GM23338 (cell line): ENCODE measurements at regions not wholly inside any gene's neighbourhood (a gene's known extent, or its start where the extent isn't known, plus 50 kb on each side); places are given as distances from the start of the nearest gene placed in this dataset.

ENCODE experiments used
- ATAC-seq: fragments of 200-7000 bp; cut with Tn5 transposase; 3 replicates; pipeline ENCODE4 v1.9.1; 2020
- DNase-seq: peaks from one replicate; pipeline ENCODE4 v3.0.0-alpha.2; 2015; ENCODE audit warnings: low spot score
- H2AFZ ChIP-seq: fragments of 200-600 bp; sonication (generic); 2 replicates; pipeline ENCODE4 v1.8.0; 2016; ENCODE audit warnings: antibody characterized with exemption, mild to moderate bottlenecking, moderate library complexity
- H3F3A ChIP-seq: fragments of 200-600 bp; sonication (generic); replicated peaks from 2 replicates; pipeline ENCODE4 v1.8.0; 2017; ENCODE audit warnings: antibody characterized with exemption, mixed run types, low read depth
- H3K27ac ChIP-seq: fragments of 200-600 bp; sonication (generic); 2 replicates; pipeline ENCODE4 v1.6.1; 2016; ENCODE audit warnings: low read depth
- H3K27me3 ChIP-seq: fragments of 200-600 bp; sonication (generic); 2 replicates; pipeline ENCODE4 v1.8.0; 2016; ENCODE audit warnings: mild to moderate bottlenecking, mixed run types, moderate library complexity; ENCODE audit not compliant: insufficient read depth
- H3K36me3 ChIP-seq: fragments of 200-600 bp; sonication (generic); 2 replicates; pipeline ENCODE4 v1.8.0; 2016; ENCODE audit warnings: mild to moderate bottlenecking; ENCODE audit not compliant: insufficient read depth
- H3K4me1 ChIP-seq: fragments of 200-600 bp; sonication (generic); 2 replicates; pipeline ENCODE4 v1.8.0; 2016; ENCODE audit warnings: mild to moderate bottlenecking, moderate library complexity; ENCODE audit not compliant: insufficient read depth
- H3K4me2 ChIP-seq: fragments of 200-600 bp; sonication (generic); 2 replicates; pipeline ENCODE4 v1.7.1; 2017; ENCODE audit warnings: mixed run types
- H3K4me3 ChIP-seq: fragments of 200-600 bp; sonication (generic); 2 replicates; pipeline ENCODE4 v1.6.1; 2016; ENCODE audit warnings: mixed run types
- H3K79me2 ChIP-seq: fragments of 200-600 bp; sonication (generic); replicated peaks from 2 replicates; pipeline ENCODE4 v1.8.0; 2017; ENCODE audit warnings: mild to moderate bottlenecking; ENCODE audit not compliant: insufficient read depth
- H3K9me2 ChIP-seq: fragments of 200-600 bp; sonication (generic); 2 replicates; pipeline ENCODE4 v1.8.0; 2017; ENCODE audit not compliant: insufficient read depth
- H4K20me1 ChIP-seq: fragments of 200-600 bp; sonication (generic); replicated peaks from 2 replicates; pipeline ENCODE4 v1.8.0; 2017; ENCODE audit warnings: mild to moderate bottlenecking; ENCODE audit not compliant: insufficient read depth
- H3K27ac Mint-ChIP-seq: 2 replicates; pipeline ENCODE4 v1.8.0; 2020; ENCODE audit warnings: inconsistent platforms, mild to moderate bottlenecking, moderate library complexity, mixed read lengths
- H3K27me3 Mint-ChIP-seq: 3 replicates; pipeline ENCODE4 v1.8.0; 2022; ENCODE audit warnings: low read depth, mild to moderate bottlenecking, moderate library complexity, mixed read lengths, inconsistent platforms; ENCODE audit not compliant: insufficient read depth, poor library complexity
- H3K36me3 Mint-ChIP-seq: 3 replicates; pipeline ENCODE4 v1.8.0; 2021; ENCODE audit warnings: low read depth, mild to moderate bottlenecking, inconsistent platforms, moderate library complexity, mixed read lengths
- H3K4me1 Mint-ChIP-seq: 3 replicates; pipeline ENCODE4 v1.8.0; 2020; ENCODE audit warnings: mild to moderate bottlenecking, inconsistent platforms, mixed read lengths
- H3K4me3 Mint-ChIP-seq: 3 replicates; pipeline ENCODE4 v1.8.0; 2021; ENCODE audit warnings: moderate library complexity, mild to moderate bottlenecking, inconsistent platforms, mixed read lengths
- H3K9me3 Mint-ChIP-seq: 3 replicates; pipeline ENCODE4 v1.8.0; 2020; ENCODE audit warnings: moderate library complexity, mild to moderate bottlenecking, inconsistent platforms, mixed read lengths
- CREB1 ChIP-seq: fragments of 250-450 bp; sonication (Bioruptor Pico); IDR thresholded peaks from 2 replicates; pipeline ENCODE4 v1.5.0; 2020; ENCODE audit warnings: low read depth, mild to moderate bottlenecking, moderate library complexity
- EZH2phosphoT487 ChIP-seq: fragments of 200-600 bp; sonication (generic); IDR thresholded peaks from one replicate; pipeline ENCODE4 v1.8.1; 2018; ENCODE audit warnings: antibody characterized with exemption; ENCODE audit not compliant: unreplicated experiment
- POLR2AphosphoS5 ChIP-seq: IDR thresholded peaks from 2 replicates; pipeline ENCODE4 v1.6.1; 2016; ENCODE audit warnings: antibody characterized with exemption, low read depth
- TF ChIP-seq, protein P1 (sequence below): IDR thresholded peaks from 2 replicates; pipeline ENCODE4 v1.6.1; 2016; ENCODE audit warnings: antibody characterized with exemption
- TF ChIP-seq, protein P2 (sequence below), 2 experiments: fragments of 200-600 bp in 1 of 2; sonication (generic) in 1 of 2; conservative IDR thresholded peaks; 2 replicates each; pipeline versions ENCODE4 v1.5.1 to v1.6.1; 2016 to 2017; ENCODE audit warnings: antibody characterized with exemption in 2 of 2, low read depth in 2 of 2, mild to moderate bottlenecking in 2 of 2, moderate library complexity in 1 of 2
- TF ChIP-seq, protein P3 (sequence below): fragments of 250-450 bp; sonication (Bioruptor Pico); IDR thresholded peaks from 2 replicates; pipeline ENCODE4 v1.5.0; 2020; ENCODE audit warnings: mild to moderate bottlenecking, moderate library complexity

DNA sequence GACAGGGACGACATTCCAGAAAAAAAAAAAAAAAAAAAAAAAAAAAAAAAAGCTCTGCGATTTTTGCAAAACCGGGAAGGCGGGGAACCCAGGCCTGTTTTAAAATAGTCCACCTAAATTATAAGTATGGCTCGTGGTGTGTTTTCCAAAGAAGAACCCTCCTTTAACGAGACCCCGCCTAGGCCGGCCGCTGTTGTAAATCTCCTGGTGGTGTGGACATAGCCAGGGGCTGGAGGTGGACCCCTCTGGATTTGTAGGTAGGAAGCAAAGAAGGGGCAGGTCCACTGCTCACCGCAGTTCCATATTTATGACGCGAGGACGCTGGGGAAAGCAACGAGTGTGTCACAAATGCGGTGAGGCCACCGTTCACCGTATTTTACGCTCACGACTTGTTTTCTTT lies 94.0 kb upstream of the SHOX start:
- ATAC-seq (no peak), DNase-seq (no peak)
- Histone ChIP-seq H3K27me3 (no peaks in the 10 kb centered on the region), H3K4me3 (no peak overlapping the region), H3K4me2 (no peak overlapping the region), H3K27ac (no peak overlapping the region), H4K20me1 (no peaks in the 10 kb centered on the region), H3K4me1 (peaks cover 3% of the 10 kb centered on the region; the same call in 1 of the 2 replicates), H2AFZ (peak overlapping the region; percentile 14; the same call in 1 of the 2 replicates), H3F3A (0 out of 2 replicates have a peak, but pooled peaks cover 3% of the 10 kb centered on the region), H3K79me2 (no peaks in the 10 kb centered on the region), H3K36me3 (no peaks in the 10 kb centered on the region), H3K9me2 (no peaks in the 10 kb centered on the region)
- Mint-ChIP-seq H3K9me3 (peaks cover 74% of the 10 kb centered on the region), H3K4me3 (no peak overlapping the region), H3K27me3 (peaks cover 9% of the 10 kb centered on the region), H3K4me1 (no peaks in the 10 kb centered on the region), H3K27ac (no peak overlapping the region), H3K36me3 (peaks cover 29% of the 10 kb centered on the region)
- TF ChIP-seq, protein P1, sequence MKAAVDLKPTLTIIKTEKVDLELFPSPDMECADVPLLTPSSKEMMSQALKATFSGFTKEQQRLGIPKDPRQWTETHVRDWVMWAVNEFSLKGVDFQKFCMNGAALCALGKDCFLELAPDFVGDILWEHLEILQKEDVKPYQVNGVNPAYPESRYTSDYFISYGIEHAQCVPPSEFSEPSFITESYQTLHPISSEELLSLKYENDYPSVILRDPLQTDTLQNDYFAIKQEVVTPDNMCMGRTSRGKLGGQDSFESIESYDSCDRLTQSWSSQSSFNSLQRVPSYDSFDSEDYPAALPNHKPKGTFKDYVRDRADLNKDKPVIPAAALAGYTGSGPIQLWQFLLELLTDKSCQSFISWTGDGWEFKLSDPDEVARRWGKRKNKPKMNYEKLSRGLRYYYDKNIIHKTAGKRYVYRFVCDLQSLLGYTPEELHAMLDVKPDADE = no peak

DNA sequence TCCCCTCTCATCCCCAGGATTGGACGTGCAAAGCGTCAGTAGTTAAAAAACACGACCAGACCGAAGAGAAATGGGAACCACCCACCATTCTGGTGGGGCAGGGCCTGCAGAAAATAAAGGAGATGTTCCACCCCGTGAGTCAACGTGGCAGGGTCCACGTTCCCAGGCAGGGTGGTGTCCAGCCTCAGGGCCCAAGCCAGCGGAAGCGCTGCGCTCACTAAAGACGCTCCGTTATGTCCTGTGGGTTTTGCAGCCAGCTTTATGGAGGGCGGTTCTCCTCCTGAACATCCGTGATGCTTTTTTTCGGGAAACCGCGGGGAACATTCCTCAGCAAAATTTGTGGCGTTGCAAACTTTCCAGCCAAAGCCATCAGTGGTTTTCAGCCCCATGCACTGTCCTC lies 93.4 kb upstream of the SHOX start:
- TF ChIP-seq EZH2phosphoT487 (no peak), CREB1 (CRISPR knock-in tag) (no peak)
- no peaks in the 10 kb centered on the region for H3K79me2 ChIP-seq
- peak overlapping the region; percentile 14; the same call in 1 of the 2 replicates for H2AFZ ChIP-seq
- H3F3A ChIP-seq = no peaks in the 10 kb centered on the region
- H3K27ac ChIP-seq = no peak overlapping the region
- Mint-ChIP-seq H3K4me3 (no peak overlapping the region), H3K36me3 (peaks cover 34% of the 10 kb centered on the region), H3K9me3 (peaks cover 75% of the 10 kb centered on the region), H3K27me3 (peaks cover 10% of the 10 kb centered on the region), H3K27ac (no peak overlapping the region), H3K4me1 (no peaks in the 10 kb centered on the region)
- 0 out of 2 replicates have a peak, but pooled peaks cover 3% of the 10 kb centered on the region for H3K9me2 ChIP-seq
- no peak for ATAC-seq
- H3K4me3 ChIP-seq = no peak overlapping the region
- no peaks in the 10 kb centered on the region for H3K36me3 ChIP-seq
- no peaks in the 10 kb centered on the region for H4K20me1 ChIP-seq
- no peaks in the 10 kb centered on the region for H3K27me3 ChIP-seq
- DNase-seq = no peak
- H3K4me1 ChIP-seq = no peaks in the 10 kb centered on the region; the same call in 1 of the 2 replicates
- no peak overlapping the region for H3K4me2 ChIP-seq

DNA sequence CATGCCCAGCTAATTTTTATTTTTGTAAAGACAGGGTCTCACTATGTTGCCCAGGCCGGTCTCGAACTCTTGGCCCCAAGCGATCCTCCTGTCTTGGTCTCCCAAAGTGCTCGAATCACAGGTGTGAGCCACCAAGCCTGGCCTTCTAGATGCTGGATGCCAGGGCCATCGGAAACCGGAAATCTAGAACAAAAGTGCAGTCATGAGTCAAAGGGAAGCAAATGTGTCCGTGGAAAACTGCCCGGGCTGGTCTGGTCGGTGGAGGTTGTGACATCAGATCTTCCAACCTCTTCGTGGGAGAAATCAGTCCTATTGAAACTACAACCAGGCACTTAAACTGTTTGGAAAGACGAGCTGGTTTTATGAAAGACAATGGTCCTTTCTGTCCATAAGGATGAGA lies 92.3 kb upstream of the SHOX start:
- Mint-ChIP-seq H3K27ac (no peak overlapping the region), H3K4me3 (no peak overlapping the region)
- no peak for DNase-seq
- TF ChIP-seq, protein P2, sequence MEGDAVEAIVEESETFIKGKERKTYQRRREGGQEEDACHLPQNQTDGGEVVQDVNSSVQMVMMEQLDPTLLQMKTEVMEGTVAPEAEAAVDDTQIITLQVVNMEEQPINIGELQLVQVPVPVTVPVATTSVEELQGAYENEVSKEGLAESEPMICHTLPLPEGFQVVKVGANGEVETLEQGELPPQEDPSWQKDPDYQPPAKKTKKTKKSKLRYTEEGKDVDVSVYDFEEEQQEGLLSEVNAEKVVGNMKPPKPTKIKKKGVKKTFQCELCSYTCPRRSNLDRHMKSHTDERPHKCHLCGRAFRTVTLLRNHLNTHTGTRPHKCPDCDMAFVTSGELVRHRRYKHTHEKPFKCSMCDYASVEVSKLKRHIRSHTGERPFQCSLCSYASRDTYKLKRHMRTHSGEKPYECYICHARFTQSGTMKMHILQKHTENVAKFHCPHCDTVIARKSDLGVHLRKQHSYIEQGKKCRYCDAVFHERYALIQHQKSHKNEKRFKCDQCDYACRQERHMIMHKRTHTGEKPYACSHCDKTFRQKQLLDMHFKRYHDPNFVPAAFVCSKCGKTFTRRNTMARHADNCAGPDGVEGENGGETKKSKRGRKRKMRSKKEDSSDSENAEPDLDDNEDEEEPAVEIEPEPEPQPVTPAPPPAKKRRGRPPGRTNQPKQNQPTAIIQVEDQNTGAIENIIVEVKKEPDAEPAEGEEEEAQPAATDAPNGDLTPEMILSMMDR (conservative IDR thresholded peaks at IDR 0.05; ENCODE audit: low read depth in 2 of 2) = no peak
- TF ChIP-seq POLR2AphosphoS5 = no peak
- TF ChIP-seq, protein P3, sequence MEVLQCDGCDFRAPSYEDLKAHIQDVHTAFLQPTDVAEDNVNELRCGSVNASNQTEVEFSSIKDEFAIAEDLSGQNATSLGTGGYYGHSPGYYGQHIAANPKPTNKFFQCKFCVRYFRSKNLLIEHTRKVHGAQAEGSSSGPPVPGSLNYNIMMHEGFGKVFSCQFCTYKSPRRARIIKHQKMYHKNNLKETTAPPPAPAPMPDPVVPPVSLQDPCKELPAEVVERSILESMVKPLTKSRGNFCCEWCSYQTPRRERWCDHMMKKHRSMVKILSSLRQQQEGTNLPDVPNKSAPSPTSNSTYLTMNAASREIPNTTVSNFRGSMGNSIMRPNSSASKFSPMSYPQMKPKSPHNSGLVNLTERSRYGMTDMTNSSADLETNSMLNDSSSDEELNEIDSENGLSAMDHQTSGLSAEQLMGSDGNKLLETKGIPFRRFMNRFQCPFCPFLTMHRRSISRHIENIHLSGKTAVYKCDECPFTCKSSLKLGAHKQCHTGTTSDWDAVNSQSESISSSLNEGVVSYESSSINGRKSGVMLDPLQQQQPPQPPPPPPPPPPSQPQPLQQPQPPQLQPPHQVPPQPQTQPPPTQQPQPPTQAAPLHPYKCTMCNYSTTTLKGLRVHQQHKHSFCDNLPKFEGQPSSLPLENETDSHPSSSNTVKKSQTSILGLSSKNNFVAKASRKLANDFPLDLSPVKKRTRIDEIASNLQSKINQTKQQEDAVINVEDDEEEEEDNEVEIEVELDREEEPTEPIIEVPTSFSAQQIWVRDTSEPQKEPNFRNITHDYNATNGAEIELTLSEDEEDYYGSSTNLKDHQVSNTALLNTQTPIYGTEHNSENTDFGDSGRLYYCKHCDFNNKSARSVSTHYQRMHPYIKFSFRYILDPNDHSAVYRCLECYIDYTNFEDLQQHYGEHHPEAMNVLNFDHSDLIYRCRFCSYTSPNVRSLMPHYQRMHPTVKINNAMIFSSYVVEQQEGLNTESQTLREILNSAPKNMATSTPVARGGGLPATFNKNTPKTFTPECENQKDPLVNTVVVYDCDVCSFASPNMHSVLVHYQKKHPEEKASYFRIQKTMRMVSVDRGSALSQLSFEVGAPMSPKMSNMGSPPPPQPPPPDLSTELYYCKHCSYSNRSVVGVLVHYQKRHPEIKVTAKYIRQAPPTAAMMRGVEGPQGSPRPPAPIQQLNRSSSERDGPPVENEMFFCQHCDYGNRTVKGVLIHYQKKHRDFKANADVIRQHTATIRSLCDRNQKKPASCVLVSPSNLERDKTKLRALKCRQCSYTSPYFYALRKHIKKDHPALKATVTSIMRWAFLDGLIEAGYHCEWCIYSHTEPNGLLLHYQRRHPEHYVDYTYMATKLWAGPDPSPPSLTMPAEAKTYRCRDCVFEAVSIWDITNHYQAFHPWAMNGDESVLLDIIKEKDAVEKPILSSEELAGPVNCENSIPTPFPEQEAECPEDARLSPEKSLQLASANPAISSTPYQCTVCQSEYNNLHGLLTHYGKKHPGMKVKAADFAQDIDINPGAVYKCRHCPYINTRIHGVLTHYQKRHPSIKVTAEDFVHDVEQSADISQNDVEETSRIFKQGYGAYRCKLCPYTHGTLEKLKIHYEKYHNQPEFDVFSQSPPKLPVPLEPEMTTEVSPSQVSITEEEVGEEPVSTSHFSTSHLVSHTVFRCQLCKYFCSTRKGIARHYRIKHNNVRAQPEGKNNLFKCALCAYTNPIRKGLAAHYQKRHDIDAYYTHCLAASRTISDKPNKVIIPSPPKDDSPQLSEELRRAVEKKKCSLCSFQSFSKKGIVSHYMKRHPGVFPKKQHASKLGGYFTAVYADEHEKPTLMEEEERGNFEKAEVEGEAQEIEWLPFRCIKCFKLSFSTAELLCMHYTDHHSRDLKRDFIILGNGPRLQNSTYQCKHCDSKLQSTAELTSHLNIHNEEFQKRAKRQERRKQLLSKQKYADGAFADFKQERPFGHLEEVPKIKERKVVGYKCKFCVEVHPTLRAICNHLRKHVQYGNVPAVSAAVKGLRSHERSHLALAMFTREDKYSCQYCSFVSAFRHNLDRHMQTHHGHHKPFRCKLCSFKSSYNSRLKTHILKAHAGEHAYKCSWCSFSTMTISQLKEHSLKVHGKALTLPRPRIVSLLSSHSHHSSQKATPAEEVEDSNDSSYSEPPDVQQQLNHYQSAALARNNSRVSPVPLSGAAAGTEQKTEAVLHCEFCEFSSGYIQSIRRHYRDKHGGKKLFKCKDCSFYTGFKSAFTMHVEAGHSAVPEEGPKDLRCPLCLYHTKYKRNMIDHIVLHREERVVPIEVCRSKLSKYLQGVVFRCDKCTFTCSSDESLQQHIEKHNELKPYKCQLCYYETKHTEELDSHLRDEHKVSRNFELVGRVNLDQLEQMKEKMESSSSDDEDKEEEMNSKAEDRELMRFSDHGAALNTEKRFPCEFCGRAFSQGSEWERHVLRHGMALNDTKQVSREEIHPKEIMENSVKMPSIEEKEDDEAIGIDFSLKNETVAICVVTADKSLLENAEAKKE (CRISPR knock-in tag) = no peak
- TF ChIP-seq, protein P1 = no peak

More for the DNA sequence above, 92.3 kb upstream of the SHOX start:
- Histone ChIP-seq H3K4me2 (no peak overlapping the region), H3K27ac (no peak overlapping the region), H3K36me3 (no peaks in the 10 kb centered on the region), H3K4me3 (no peak overlapping the region), H2AFZ (no peak overlapping the region), H3K79me2 (no peaks in the 10 kb centered on the region), H3F3A (no peaks in the 10 kb centered on the region), H4K20me1 (no peaks in the 10 kb centered on the region), H3K9me2 (0 out of 2 replicates have a peak, but pooled peaks cover 3% of the 10 kb centered on the region), H3K4me1 (no peaks in the 10 kb centered on the region), H3K27me3 (no peaks in the 10 kb centered on the region)
- Mint-ChIP-seq H3K36me3 (peaks cover 34% of the 10 kb centered on the region), H3K27me3 (peaks cover 11% of the 10 kb centered on the region), H3K9me3 (peaks cover 86% of the 10 kb centered on the region), H3K4me1 (no peaks in the 10 kb centered on the region)
- no peak for ATAC-seq
